GM12878 (cell line): ENCODE measurements at regions not wholly inside any gene's neighbourhood (a gene's known extent, or its start where the extent isn't known, plus 50 kb on each side); places are given as distances from the start of the nearest gene placed in this dataset.

Experiments used
- ATAC-seq: fragments of 200-7000 bp; cut with Tn5 transposase; 3 replicates; pipeline ENCODE4 v1.9.1; 2020; ENCODE audit warnings: mild to moderate bottlenecking, moderate library complexity
- BruUV-seq: library from RNA; stranded (reverse); fragments of 400-500 nt; replicated peaks from 2 replicates; lab custom pipeline; 2021; lab: Mats Ljungman, UMichigan
- CTCF ChIA-PET: fragments of 300-600 bp; sonication (Branson Sonifier 250); formaldehyde crosslinking; extraction: SDS; loops from one replicate; lab custom pipeline; 2021; ENCODE audit warnings: inconsistent platforms; lab: Yijun Ruan, JAX
- POLR2A ChIA-PET: fragments of 350-600 bp; formaldehyde crosslinking; extraction: SDS; loops from one replicate; lab custom pipeline; 2021; ENCODE audit warnings: inconsistent platforms; lab: Charles Lee
- RAD21 ChIA-PET: fragments of 300-600 bp; sonication (Branson Sonifier 250); formaldehyde crosslinking; loops from one replicate; lab custom pipeline; 2023; ENCODE audit warnings: antibody characterized with exemption; ENCODE audit not compliant: unreplicated experiment; lab: Charles Lee
- SMC1A ChIA-PET: fragments of 300-600 bp; sonication (Branson Sonifier 250); formaldehyde crosslinking; loops from one replicate; lab custom pipeline; 2023; ENCODE audit not compliant: unreplicated experiment, uncharacterized antibody; lab: Charles Lee
- DNase-seq: peaks from one replicate; pipeline ENCODE4 v3.0.0-alpha.2; 2011; ENCODE audit warnings: low read depth, low spot score
- FAIRE-seq: peaks from 3 replicates; lab custom pipeline; 2011; peaks lifted over from hg19 to GRCh38; lab: Jason Lieb, UNC
- H2AFZ ChIP-seq: 2 replicates; pipeline ENCODE4 v1.6.0; 2011; ENCODE audit warnings: low read depth, low read length, control low read depth; ENCODE audit not compliant: control insufficient read depth
- H3K27ac ChIP-seq: 2 replicates; pipeline ENCODE4 v1.5.1; 2011; ENCODE audit warnings: control low read depth; ENCODE audit not compliant: control insufficient read depth, insufficient read depth
- H3K27me3 ChIP-seq, 2 experiments: replicated peaks in 1 of 2; 2 replicates each; pipeline versions ENCODE4 v1.6.0 to v1.6.1; 2011; ENCODE audit warnings: low read length in 1 of 2; ENCODE audit not compliant: control insufficient read depth in 2 of 2, insufficient read depth in 2 of 2
- H3K36me3 ChIP-seq, 2 experiments: 2 replicates each; pipeline ENCODE4 v1.5.1; 2011; ENCODE audit warnings: low read length in 1 of 2; ENCODE audit not compliant: control insufficient read depth in 2 of 2, insufficient read depth in 2 of 2
- H3K4me1 ChIP-seq: 2 replicates; pipeline ENCODE4 v1.6.1; 2011; ENCODE audit warnings: mild to moderate bottlenecking, low read length, moderate library complexity, mixed read lengths; ENCODE audit not compliant: control insufficient read depth, insufficient read depth
- H3K4me2 ChIP-seq: 2 replicates; pipeline ENCODE4 v1.6.0; 2011; ENCODE audit warnings: control low read depth; ENCODE audit not compliant: control insufficient read depth, insufficient read depth
- H3K4me3 ChIP-seq: fragments of 200-600 bp; sonication (generic); 2 replicates; pipeline ENCODE4 v1.5.1; 2016
- H3K79me2 ChIP-seq: 2 replicates; pipeline ENCODE4 v1.6.0; 2011; ENCODE audit warnings: low read length; ENCODE audit not compliant: control insufficient read depth, insufficient read depth
- H3K9ac ChIP-seq: 2 replicates; pipeline ENCODE4 v1.8.0; 2011; ENCODE audit warnings: low read length, control low read depth, mixed read lengths; ENCODE audit not compliant: control insufficient read depth, insufficient read depth
- H3K9me3 ChIP-seq: replicated peaks from 3 replicates; pipeline ENCODE4 v1.5.1; 2011; ENCODE audit warnings: mild to moderate bottlenecking, low read length; ENCODE audit not compliant: control insufficient read depth, insufficient read depth
- H4K20me1 ChIP-seq: 2 replicates; pipeline ENCODE4 v1.6.0; 2011; ENCODE audit not compliant: control insufficient read depth, insufficient read depth
- ETV6 ChIP-seq, 2 experiments: fragments of 450-650 bp in 1 of 2; IDR thresholded peaks in 1 of 2; conservative IDR thresholded peaks in 1 of 2; 2 replicates each; pipeline ENCODE4 v1.6.1; 2014; ENCODE audit warnings: antibody characterized with exemption in 1 of 2, borderline replicate concordance in 1 of 2, low read depth in 1 of 2, mild to moderate bottlenecking in 1 of 2, moderate library complexity in 1 of 2
- NBN ChIP-seq: fragments of 450-650 bp; IDR thresholded peaks from 2 replicates; pipeline ENCODE4 v1.6.1; 2016
- NFIC ChIP-seq: IDR thresholded peaks from 2 replicates; pipeline ENCODE4 v1.6.1; 2012; ENCODE audit warnings: low read depth, mild to moderate bottlenecking, inconsistent platforms, low read length, moderate library complexity
- NFYB ChIP-seq: IDR thresholded peaks from 2 replicates; pipeline ENCODE4 v1.6.1; 2011; ENCODE audit warnings: low read depth, mild to moderate bottlenecking, low read length, improper control_type of control experiment, moderate library complexity; ENCODE audit not compliant: insufficient read depth
- SUZ12 ChIP-seq: fragments of 200-600 bp; sonication (generic); IDR thresholded peaks from one replicate; pipeline ENCODE4 v1.6.1; 2018; ENCODE audit warnings: antibody characterized with exemption, mild to moderate bottlenecking; ENCODE audit not compliant: unreplicated experiment
- USF2 ChIP-seq: IDR thresholded peaks from 2 replicates; pipeline ENCODE4 v1.6.1; 2011; ENCODE audit warnings: low read depth, low read length, improper control_type of control experiment, borderline replicate concordance
- WGBS: methylation state at CpG from one replicate; pipeline ENCODE4 v1.1.6; 2016; ENCODE audit warnings: low lambda C conversion rate; ENCODE audit not compliant: insufficient replicate concordance, insufficient coverage; ENCODE audit errors: missing lambda C conversion rate; 5-methylcytosine and 5-hydroxymethylcytosine counted together
- in situ Hi-C: fragments of 300-500 bp; cut with MboI; formaldehyde crosslinking; loops from 9 replicates; pipeline ENCODE4 v1.14.3; 2018; ENCODE audit warnings: mixed read lengths
- intact Hi-C: fragments of 100-400 bp; cut with micrococcal nuclease; formaldehyde crosslinking; loops from one replicate; pipeline ENCODE4 v1.14.2; 2022; ENCODE audit not compliant: unreplicated experiment
- TF ChIP-seq, protein P1 (sequence below): fragments of 450-650 bp; formaldehyde crosslinking; IDR thresholded peaks from 2 replicates; pipeline ENCODE4 v1.4.0; 2022; ENCODE audit warnings: mild to moderate bottlenecking, moderate library complexity
- TF ChIP-seq, protein P2 (sequence below): fragments of 450-650 bp; IDR thresholded peaks from 2 replicates; pipeline ENCODE4 v1.6.1; 2014; ENCODE audit warnings: mild to moderate bottlenecking

GRCh38 chr13:34879851-34880250, 62.2 kb upstream of the NBEA start:
- ChIA-PET SMC1A (interaction anchor here (0.9 kb wide), 1 partner anchor 15 kb away, joined by 4 read pairs; no protein-coding TSS in a partner anchor), POLR2A (no interaction called here), CTCF (no interaction called here), RAD21 (no interaction called here)
- no TSS peak for BruUV-seq
- Histone ChIP-seq H3K4me3 (no peak overlapping the region), H3K36me3 (no peaks in the 10 kb centered on the region), H3K27me3 (no peaks in the 10 kb centered on the region; a peak in 1 of 4 replicates), H3K4me1 (no peaks in the 10 kb centered on the region), H3K4me2 (no peak overlapping the region), H3K9ac (no peak overlapping the region), H4K20me1 (no peaks in the 10 kb centered on the region), H3K9me3 (no peaks in the 10 kb centered on the region), H3K27ac (no peak overlapping the region), H2AFZ (no peak overlapping the region), H3K79me2 (no peaks in the 10 kb centered on the region)
- DNase-seq (no peak), FAIRE-seq (no peak), ATAC-seq (no peak)
- intact Hi-C loops, result no loop called here
- TF ChIP-seq ETV6 (conservative IDR thresholded peaks at IDR 0.05 in 1 of 2, IDR thresholded peaks at IDR 0.05 in 1 of 2; ENCODE audit: borderline replicate concordance in 1 of 2, low read depth in 1 of 2), result no peak
- TF ChIP-seq NFIC, result no peak
- TF ChIP-seq, protein P1, sequence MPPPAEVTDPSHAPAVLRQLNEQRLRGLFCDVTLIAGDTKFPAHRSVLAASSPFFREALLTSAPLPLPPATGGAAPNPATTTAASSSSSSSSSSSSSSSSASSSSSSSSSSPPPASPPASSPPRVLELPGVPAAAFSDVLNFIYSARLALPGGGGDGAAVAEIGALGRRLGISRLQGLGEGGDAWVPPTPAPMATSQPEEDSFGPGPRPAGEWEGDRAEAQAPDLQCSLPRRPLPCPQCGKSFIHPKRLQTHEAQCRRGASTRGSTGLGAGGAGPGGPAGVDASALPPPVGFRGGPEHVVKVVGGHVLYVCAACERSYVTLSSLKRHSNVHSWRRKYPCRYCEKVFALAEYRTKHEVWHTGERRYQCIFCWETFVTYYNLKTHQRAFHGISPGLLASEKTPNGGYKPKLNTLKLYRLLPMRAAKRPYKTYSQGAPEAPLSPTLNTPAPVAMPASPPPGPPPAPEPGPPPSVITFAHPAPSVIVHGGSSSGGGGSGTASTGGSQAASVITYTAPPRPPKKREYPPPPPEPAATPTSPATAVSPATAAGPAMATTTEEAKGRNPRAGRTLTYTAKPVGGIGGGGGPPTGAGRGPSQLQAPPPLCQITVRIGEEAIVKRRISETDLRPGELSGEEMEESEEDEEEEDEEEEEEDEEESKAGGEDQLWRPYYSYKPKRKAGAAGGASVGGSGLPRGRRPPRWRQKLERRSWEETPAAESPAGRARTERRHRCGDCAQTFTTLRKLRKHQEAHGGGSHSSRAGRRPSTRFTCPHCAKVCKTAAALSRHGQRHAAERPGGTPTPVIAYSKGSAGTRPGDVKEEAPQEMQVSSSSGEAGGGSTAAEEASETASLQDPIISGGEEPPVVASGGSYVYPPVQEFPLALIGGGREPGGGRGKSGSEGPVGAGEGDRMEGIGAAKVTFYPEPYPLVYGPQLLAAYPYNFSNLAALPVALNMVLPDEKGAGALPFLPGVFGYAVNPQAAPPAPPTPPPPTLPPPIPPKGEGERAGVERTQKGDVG (CRISPR knock-in tag), result no peak
- TF ChIP-seq NBN, result no peak
- no peak for TF ChIP-seq NFYB
- TF ChIP-seq SUZ12, result no peak
- TF ChIP-seq, protein P2, sequence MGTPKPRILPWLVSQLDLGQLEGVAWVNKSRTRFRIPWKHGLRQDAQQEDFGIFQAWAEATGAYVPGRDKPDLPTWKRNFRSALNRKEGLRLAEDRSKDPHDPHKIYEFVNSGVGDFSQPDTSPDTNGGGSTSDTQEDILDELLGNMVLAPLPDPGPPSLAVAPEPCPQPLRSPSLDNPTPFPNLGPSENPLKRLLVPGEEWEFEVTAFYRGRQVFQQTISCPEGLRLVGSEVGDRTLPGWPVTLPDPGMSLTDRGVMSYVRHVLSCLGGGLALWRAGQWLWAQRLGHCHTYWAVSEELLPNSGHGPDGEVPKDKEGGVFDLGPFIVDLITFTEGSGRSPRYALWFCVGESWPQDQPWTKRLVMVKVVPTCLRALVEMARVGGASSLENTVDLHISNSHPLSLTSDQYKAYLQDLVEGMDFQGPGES, result no peak
- no peak for TF ChIP-seq USF2
- WGBS, result 0% methylated on average over 1 of the region's 1 CpG
- in situ Hi-C loops, result no loop called here
